ENCODE measurements at regions not wholly inside any gene's neighbourhood (a gene's known extent, or its start where the extent isn't known, plus 50 kb on each side); places are given as distances from the start of the nearest gene placed in this dataset.

GRCh38 chr1:147062956-147063355, 109.3 kb downstream of the PRKAB2 start:
- no peak for TF ChIP-seq CTCF (IDR thresholded peaks at IDR 0.05; ENCODE audit: low read length)
- TF ChIP-seq EZH2 (IDR thresholded peaks at IDR 0.05; ENCODE audit: borderline replicate concordance, low read length): no peak

All from OCI-LY1 (cell line).